ENCODE measurements at regions not wholly inside any gene's neighbourhood (a gene's known extent, or its start where the extent isn't known, plus 50 kb on each side); places are given as distances from the start of the nearest gene placed in this dataset.

- TF ChIP-seq CTCF (IDR thresholded peaks at IDR 0.05) (no peak), EZH2 (IDR thresholded peaks at IDR 0.05; ENCODE audit: borderline replicate concordance, insufficient read depth, low read depth, low read length, poor library complexity, severe bottlenecking) (no peak)
Measured at GRCh38 chr2:216918088-216918680, 58.3 kb upstream of the TNP1 start.
